ENCODE measurements at regions not wholly inside any gene's neighbourhood (a gene's known extent, or its start where the extent isn't known, plus 50 kb on each side); places are given as distances from the start of the nearest gene placed in this dataset.

DNA sequence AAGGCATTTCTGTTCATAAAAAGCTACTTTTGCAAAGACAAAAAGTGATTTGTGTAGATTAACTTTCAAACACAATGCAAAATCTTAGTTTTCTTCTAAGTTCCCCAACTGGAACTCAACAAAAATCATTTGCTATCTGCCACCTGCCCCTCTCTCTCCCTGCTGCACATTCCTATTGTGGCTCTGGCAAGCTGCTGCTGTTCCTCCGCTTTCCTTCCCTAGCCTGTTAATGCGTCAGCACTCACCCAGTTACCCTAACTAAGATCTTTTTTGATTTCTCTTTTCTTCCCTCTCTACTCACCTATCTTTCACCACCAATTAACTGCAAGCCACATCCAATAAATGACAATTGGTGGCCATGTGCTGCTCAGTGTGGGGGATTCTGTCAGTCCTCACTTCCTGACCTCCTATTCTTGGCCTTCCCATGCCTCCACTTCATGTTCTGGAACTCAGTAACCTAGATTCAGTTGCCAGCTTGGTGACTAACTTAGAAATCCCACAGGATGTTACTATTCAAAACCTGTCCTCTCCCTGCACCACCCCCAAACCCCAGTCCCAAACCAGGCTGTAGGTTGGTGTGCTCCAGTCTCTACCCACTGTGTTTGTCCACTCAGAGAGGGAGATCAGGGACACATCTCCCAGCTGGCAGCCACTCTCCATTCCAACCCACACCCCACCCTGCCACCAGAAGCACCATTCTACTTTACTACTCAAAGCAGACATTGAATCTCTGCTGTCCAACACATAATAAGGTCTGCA is 140.2 kb upstream of the CTTNBP2 start:
- DNase-seq (ENCODE audit: low read depth) = peak; percentile 28

DNA sequence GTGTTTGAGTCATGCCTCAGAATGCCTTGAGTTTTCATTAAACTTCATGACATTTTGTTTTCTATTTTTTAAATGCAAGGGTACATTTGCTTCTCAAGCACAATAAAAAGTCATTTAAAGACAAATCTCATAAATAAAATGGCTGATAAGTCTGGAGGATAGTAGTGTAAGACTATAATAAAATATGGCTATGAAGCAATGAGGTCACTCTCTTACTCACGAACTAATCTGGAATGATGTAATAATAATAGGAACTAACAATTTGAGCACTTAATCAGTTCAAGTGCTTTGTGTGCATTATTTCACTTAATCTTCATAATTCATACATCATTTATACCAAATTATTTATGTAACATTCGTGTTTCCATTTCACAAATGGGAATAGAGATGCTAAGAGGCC is 149.3 kb upstream of the CTTNBP2 start:
- no peak for DNase-seq (ENCODE audit: low read depth)

DNA sequence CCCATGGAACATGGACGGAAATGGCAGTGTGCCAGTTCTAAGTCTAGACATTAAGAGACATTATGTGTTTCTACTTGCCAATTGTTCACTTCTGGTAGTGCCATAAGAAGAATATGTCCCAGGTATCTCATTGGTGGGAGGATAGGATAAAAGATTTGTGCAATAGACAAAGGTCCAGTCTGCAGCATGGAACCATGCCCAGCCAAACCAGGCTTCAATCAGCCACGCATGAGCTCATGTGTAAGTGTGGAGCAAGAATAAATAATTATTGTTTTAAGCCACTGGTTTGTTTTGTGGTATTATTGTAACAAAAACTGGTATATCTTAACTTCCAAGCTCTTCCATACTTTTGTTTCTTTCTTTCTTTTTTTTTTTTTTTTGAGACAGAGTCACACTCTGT is 153.6 kb upstream of the CTTNBP2 start:
- DNase-seq (ENCODE audit: low read depth) = no peak

DNA sequence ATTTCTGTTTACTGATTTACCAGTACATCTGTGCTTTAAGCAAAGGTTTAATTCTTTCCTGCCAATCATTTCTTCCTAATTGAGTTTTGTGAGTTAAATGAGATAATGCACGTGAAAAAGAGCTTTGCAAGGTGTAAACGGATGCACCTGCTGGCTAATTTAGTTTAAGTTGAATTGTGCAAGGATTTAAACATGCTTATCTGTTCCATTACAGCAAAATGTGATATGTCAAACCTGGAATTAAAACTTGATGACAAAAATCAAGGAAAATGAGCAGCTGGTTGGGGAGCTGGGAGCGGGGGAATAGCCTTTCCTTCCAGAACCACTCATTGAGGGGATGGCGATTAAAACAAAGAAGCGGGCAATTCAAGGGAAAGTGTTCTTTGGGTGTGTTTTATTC is 155.0 kb upstream of the CTTNBP2 start:
- DNase-seq (ENCODE audit: low read depth) = no peak

DNA sequence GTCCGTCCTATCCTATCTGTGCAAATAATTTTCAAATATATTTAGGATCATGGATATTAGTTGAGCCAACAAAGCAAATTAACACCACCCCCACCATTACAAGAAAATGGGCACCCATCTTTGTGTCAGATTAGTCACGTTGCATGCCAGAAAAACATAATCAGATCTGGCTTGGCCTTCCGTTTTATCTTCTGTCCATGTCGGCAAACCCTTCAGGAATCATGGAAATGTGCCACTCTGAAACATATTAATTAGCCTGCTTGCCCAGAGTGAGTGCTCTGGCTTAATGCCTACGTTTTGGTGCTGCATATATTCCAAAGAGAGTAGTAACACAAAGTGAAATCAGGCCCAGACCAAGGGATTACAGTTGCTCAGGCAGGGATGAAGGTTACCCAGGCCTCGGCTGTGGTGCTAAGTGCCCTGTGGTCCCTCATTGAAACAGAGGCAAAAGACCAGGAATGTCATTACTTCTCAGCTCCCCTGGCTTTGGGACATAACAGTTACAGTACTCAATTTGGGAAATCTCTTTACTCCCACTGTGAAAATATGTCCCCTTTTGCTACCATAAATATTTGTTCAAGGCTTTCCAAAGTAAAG is 154.0 kb upstream of the LSM8 start:
- no peak for DNase-seq (ENCODE audit: low read depth)

DNA sequence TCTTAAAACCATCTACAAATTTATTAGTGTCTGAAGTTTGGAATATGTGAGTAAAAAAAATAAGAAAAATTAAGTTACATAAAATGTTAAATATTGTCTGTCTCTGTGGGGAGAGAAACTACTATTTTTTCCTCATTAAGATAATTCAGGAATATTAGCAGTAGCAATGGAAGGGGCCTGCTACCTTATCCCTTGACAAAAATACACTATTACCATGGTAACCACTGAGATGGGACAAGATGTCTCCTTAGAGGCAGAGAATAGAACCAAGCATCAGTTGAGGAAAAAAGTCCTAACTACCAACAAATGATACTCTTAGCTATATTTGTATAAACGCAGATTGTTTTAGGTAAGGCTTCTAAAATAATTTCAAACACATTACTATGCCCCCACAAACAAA is 150.7 kb upstream of the LSM8 start:
- DNase-seq (ENCODE audit: low read depth) = no peak

DNA sequence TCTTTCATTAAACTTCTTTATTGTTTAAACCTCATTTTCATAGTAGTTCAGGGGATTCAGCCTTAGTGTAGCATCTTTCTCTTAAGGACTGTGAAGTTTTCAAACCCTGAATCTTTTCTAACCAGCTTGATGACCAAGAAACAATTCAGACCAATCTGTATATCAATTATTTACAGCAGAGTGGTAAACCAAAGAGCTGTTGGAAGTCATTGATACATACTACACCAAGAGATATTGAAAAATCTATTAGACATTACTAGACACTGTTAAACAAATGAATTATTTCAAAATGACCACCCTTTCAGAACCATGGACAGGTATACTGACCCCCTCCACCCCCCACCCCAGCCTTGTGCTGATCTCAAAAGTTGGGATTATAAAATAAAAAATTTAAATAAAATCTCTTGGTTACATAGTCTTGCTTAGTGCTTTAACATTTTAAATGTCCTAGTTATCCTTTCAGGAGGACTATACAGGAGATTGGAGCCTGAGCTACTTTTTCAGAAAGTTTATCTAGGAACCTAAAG is 143.9 kb upstream of the LSM8 start:
- no peak for DNase-seq (ENCODE audit: low read depth)

DNA sequence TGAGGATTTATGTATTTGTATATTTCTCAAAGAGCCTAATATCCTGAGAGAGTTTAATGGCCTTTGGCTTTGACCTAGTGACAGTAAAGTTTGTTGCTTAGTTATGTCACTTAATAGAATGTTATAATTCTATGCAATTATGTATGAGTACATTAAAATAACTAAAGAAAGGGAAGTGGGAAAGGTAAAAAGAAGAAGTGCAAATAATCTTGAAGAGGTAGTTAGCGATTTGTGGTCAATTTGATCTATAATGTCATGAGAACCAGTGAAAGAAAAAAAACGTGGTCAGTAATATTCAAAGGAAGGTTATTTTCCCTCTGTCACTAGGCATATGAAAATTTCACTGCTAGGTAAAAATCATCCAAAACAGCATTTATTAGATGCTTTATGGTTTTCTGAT is 143.4 kb upstream of the LSM8 start:
- no peak for DNase-seq (ENCODE audit: low read depth)

DNA sequence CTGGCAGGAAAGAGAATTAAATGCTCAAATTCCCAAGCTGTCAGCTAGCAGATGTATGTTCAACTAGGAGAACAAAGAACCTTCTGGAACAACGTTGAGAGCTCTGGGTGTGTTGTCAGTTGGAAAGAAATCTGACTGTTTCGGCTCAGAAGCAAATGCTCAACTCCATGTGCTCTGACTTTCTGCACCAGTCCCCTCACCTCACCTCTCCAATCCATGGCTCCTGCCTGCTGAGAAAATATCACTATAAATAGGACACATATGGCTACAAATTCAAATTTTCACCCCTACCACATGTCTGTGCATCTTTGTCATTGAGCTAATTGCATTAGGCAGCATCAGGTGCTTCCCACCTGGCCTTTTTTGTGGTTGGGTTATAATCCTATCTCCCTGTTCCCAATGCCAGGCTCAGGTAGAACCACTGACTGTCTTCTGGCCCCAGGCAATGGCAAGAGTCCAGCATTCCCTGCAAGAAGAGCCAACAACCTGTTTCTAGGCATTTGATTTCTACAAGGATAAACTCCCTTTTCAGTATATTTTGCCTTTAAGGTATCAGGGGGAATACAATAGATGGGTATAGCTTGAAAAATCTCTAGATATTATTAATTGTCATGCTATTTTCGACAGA is 142.6 kb upstream of the LSM8 start:
- no peak for DNase-seq (ENCODE audit: low read depth)

DNA sequence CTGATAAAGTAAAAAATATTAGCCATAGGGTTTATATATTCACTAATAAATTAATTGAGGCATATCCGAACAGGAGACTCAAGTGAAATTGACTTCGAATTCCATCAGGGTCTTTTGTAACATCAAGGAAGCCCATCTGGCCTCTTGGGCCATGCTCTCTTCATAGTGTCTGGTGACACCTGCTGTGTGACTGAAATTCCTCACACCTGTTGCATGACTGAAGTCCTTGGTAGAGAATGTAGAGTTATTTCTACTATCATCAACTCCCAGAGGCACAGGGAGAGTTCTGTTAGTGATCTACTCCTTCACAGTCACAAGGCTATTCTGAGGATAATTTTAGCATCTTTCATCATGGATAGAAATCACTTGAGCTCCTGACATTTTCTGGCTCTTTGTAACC is 138.3 kb upstream of the LSM8 start:
- no peak for DNase-seq (ENCODE audit: low read depth)

DNA sequence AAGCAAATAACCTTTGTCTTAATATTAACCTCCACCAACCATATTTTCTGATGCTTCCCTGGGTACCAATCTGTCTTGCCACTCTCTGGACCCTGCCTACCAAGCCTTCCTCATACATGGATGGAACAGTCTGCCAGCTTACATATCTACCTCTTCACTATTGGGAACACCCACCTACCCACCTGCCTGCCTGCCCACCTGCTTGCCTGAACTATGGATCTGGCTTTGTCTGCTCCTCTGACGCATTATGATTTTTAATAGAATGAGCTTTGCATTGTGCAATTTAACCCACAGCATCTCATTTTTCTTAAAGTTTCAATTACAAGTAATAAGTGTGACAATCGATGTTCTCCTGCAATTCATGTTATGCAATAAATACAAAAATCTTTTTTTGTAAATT is 137.9 kb upstream of the LSM8 start:
- no peak for DNase-seq (ENCODE audit: low read depth)

DNA sequence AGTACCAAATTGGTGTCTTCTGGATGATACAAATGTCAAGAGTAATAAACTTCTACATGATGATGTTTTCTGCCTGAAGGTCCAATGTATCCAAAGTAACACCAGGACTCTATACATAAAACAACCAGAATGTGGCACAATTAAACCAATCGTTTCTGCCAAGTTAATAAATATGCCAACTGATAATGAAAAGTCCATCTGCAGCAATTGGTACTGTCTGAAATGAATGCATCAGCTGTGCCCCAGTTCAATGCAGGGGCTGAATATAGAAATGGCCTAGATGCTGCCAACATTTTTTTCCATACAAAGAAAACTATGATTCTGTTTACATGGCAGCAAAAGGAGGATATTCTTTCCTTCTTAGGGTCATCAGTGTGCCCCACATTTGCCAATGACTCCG is 137.2 kb upstream of the LSM8 start:
- no peak for DNase-seq (ENCODE audit: low read depth)

DNA sequence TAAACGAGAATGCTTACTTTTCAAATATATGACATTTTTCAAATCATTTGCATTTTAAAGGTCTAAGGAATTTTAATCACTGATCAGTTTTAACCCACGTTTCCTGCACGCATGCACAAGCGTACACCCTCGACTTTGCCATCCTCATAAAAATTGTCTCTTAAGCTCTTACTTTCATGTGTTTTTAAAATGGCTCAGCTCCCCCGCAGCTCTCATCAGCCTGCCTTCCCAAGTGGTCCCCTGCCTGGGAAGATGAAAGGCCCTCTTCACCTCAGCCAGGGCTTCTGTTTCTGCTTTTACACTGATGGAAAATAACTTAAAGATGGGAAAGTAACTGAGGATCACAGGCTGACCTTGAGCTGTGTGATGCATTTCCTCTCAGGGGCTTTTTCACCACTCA is 131.6 kb upstream of the LSM8 start:
- no peak for DNase-seq (ENCODE audit: low read depth)

DNA sequence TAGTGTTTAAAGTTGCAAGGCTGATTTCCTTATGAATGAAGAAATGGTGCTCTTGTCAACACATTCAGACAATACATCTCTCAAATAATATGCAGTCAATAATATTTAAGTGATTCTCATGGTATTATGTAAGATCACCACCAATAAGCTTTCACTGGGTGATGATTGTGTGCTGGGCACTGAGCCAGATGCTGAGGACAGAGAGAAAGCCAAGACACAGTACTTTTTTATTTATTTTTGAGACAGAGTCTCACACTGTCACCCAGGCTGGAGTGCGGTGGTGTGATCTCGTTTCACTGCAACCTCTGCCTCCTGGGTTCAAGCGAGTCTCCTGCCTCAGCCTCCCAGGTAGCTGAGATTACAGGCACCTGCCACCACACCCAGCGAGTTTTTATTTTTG is 130.6 kb upstream of the LSM8 start:
- DNase-seq (ENCODE audit: low read depth) = peak; percentile 36

DNA sequence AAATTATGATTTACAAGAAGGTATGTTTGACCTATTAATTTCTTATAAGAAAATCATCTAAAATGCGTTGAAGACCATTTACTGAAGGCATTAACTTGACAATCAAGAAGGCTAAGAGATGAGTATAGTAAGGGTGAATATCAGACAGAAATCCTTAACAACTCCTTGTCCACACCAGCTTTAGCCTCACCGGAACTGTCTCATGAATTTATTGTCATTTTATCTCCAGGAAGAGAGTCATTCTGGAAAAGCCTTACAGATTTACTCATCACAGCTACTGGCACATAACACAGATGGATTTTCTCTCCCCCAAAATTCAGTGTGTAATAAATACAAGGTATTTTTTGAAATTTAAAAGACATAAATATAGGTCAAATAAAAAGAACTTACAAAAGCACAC is 129.4 kb upstream of the LSM8 start:
- DNase-seq (ENCODE audit: low read depth) = peak; percentile 54

DNA sequence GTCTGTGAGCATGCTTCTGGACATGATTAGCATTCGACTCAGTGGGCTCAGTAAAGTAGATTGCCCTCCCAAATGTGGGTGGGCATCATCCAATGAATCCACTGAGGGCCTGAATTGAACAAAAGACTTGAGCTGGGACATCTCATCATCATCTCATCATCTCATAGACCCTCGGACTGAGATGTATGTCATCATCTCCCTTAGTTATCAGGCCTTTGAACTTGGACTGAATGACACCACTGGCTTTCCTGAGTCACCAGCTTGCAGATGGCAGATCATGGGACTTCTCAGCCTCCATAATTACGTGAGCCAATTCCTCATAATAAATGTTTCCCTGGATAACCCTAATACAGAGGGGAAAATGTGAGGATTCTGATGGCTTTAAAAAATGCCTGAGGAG is 128.3 kb upstream of the LSM8 start:
- DNase-seq (ENCODE audit: low read depth) = no peak

DNA sequence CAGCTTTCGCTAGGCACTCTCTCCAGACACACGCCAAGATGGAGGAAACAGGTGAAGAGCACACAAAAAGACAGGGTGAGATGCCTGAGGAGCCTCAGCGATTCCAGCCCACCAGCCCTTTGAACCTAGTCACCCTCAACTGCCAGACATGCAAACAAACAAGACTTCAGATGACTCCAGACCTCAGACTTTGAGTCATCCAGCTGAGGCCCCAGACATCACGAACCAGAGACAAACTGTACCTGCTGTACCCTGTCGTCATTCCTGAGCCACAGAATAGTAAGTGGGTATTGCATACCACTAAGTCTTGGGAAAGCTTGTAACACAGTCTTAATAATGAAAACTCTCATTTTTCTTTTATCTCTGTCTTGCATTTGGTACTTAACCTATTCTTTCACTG is 126.6 kb upstream of the LSM8 start:
- peak; percentile 88 for DNase-seq (ENCODE audit: low read depth)

DNA sequence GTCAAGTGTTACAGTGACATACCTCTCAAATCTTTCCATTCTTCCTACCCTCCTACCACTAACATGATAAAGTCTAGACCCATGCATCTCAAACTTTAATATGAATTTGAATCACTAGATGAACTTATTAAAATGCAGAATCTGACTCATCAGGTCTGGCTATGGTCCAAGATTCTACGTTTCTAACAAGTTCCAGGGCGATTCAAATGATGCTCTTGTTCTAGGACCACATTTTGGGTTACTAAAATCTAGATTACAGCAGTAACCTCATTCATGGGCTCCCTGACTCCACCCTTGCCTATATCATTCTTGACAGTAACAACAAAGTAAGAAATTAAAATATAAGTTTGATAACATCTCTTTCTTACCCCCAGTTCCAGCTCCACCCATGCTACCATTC is 124.8 kb upstream of the LSM8 start:
- DNase-seq (ENCODE audit: low read depth) = peak; percentile 45

DNA sequence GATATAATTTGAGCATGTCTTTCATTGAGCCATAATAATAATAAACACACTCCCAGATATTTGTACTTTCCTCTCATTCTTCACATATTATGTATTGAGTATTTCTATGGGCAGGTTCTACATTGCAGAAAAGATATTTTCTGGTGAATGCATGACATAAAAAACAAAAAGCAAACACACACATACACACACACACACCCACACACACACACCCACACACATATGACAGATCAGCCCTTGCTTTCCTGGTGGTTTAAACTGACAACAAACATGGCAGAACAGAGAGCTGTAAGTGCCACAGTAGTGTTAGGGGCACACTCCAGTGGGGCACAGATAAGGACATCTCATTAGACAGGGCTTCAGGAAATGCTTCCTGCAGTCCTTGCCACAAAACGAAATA is 123.3 kb upstream of the LSM8 start:
- DNase-seq (ENCODE audit: low read depth) = no peak

DNA sequence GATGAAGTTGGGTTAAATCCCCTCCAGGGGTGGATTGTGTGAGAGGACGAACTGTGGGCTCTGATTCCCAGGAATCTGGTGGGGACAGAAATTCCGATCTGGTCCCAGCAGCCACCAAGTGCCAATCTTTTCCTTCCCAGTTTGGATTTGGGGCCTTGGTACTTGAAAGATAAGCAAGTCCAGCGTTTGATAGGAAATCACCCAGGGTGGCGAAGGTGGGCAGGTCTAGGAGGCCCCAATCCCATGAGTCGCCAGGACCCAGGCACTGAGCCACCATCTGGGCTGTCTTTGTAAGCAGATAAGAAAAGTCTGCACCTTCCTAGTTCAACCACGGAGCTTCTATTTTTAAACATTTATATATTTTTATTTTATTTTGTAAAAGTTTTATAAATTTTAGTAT is 122.6 kb upstream of the LSM8 start:
- DNase-seq (ENCODE audit: low read depth) = peak; percentile 18

DNA sequence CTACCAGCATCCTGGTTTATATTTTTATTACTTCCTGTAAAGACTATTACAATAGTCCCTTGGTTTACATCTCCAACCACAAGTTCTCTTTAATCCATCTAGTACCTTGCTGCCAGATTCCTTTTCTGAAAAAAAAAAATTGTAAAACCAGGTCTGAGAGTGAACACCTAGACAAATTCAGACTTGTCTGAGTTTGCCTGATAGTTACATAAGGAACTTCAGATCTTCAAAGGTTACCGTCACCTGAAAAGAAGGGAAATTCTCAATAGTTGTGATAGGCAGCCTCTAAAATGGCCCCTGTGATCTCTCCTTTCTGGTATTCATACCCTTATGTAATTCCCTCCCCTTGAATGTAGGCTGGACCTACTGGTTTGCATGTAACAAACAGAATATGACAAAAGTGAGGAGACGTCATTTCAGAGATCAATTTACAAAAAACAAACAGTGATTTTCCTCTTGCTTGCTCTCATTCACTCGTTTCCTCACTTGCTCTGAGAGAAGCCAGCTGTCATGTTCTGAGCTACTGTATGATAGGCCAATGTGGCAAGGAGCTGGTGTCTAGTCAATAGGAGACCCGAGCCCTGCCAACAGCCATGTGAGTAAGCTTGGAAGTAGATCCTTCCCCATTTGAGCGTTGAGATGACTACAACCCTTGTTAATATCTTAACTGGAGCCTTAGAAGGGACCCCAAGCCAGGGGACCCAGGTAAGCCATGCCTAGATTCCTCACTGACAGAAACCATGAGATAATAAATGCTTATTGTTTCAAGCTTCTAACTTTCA is 110.9 kb upstream of the LSM8 start:
- no peak for DNase-seq (ENCODE audit: low read depth)

DNA sequence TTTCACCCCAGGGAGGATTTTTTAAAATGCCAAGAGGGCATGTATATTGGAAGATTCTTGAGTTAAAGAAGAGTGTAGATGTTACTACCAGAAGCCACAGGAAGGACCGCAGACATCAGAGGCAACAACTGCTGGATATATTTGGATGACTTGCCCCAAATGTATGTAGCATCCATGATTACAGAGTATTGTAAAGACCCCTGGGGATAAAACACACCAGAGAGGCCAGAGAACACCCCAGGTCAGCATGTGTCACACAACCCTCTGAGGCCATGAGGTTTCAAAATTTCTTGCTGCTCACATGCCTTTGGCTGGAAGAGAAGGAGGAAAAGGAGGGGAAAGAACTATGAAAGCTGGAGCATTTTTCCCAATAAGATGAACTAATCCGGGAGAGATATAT is 108.0 kb upstream of the LSM8 start:
- no peak for DNase-seq (ENCODE audit: low read depth)

DNA sequence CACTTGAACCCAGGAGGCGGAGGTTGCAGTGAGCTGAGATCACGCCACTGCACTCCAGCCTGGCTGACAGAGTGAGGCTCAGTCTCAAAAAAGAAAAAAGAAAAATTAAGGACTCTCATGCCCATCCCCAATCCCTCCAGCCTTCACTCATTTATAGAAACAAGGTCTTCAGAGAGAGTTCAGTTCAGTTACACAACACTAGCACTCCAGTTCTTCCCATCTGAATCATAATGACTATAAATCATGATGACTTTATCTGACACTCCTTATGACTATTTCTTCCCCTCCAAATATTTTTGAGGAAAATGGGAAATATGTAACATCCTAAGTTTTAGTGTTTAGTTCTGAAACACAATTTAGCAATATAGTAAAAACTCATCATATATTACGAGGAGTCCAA is 107.4 kb upstream of the LSM8 start:
- no peak for DNase-seq (ENCODE audit: low read depth)
